B cell (primary cell): ENCODE measurements at regions not wholly inside any gene's neighbourhood (a gene's known extent, or its start where the extent isn't known, plus 50 kb on each side); places are given as distances from the start of the nearest gene placed in this dataset.

Experiments
- ATAC-seq: fragments of 200-7000 bp; cut with Tn5 transposase; one replicate; pipeline ENCODE4 v1.10.0; 2021; ENCODE audit warnings: low read depth, mild to moderate bottlenecking, moderate number of reproducible peaks, moderate library complexity
- CTCF ChIA-PET: fragments of 350-600 bp; sonication (Branson Sonifier 250); formaldehyde crosslinking; loops from one replicate; lab custom pipeline; 2021; ENCODE audit warnings: antibody characterized with exemption, inconsistent platforms; lab: Charles Lee
- POLR2A ChIA-PET: fragments of 350-600 bp; sonication (Branson Sonifier 250); formaldehyde crosslinking; loops from one replicate; lab custom pipeline; 2021; ENCODE audit warnings: antibody characterized with exemption; lab: Charles Lee
- DNase-seq: peaks from one replicate; pipeline ENCODE4 v3.0.0; 2013
- H2AFZ ChIP-seq: 2 replicates; pipeline ENCODE4 v1.6.1; 2012; ENCODE audit warnings: mild to moderate bottlenecking, low read depth, low read length; ENCODE audit not compliant: insufficient read depth, poor library complexity, severe bottlenecking
- H3K27ac ChIP-seq, 2 donors: 1 replicate in 1 of 2; 2 replicates in 1 of 2; pipeline ENCODE4 v1.5.1; 2012 to 2013; ENCODE audit warnings: low read length in 2 of 2, mild to moderate bottlenecking in 2 of 2, moderate library complexity in 1 of 2
- H3K27me3 ChIP-seq, 4 experiments: fragments of 200-600 bp in 1 of 4; sonication (generic) in 1 of 4; replicated peaks in 1 of 4; 1 replicate in 2 of 4; 2 replicates in 2 of 4; pipeline versions ENCODE4 v1.6.1 to v1.7.0; 2013 to 2016; ENCODE audit warnings: low read length in 3 of 4, mild to moderate bottlenecking in 2 of 4, mixed read lengths in 1 of 4, moderate library complexity in 1 of 4; ENCODE audit not compliant: insufficient read depth in 4 of 4, control insufficient read depth in 3 of 4; ENCODE audit errors: control extremely low read depth in 1 of 4
- H3K36me3 ChIP-seq, 2 experiments: replicated peaks in 1 of 2; 1 replicate in 1 of 2; 2 replicates in 1 of 2; pipeline versions ENCODE4 v1.6.1 to v1.7.1; 2013; ENCODE audit warnings: low read length in 1 of 2; ENCODE audit not compliant: insufficient read depth in 2 of 2, control insufficient read depth in 1 of 2; ENCODE audit errors: control extremely low read depth in 1 of 2, extremely low read depth in 1 of 2
- H3K4me1 ChIP-seq, 2 donors: fragments of 200-600 bp in 1 of 2; sonication (generic) in 1 of 2; 1 replicate in 1 of 2; 2 replicates in 1 of 2; pipeline versions ENCODE4 v1.5.1 to v1.6.1; 2013 to 2017; ENCODE audit warnings: low read length in 2 of 2; ENCODE audit not compliant: control insufficient read depth in 2 of 2, insufficient read depth in 2 of 2
- H3K4me2 ChIP-seq: replicated peaks from 2 replicates; pipeline ENCODE3; 2012; ENCODE audit warnings: mild to moderate bottlenecking, low read depth, low read length; ENCODE audit not compliant: poor library complexity, severe bottlenecking
- H3K4me3 ChIP-seq, 5 experiments: fragments of 200-600 bp in 1 of 5; sonication (generic) in 1 of 5; 1 replicate in 3 of 5; 2 replicates in 2 of 5; pipeline versions ENCODE4 v1.5.1 to v1.7.0; 2011 to 2016; ENCODE audit warnings: low read length in 4 of 5, mild to moderate bottlenecking in 4 of 5, low read depth in 2 of 5, control low read depth in 1 of 5, moderate library complexity in 1 of 5; ENCODE audit not compliant: insufficient read depth in 1 of 5; ENCODE audit errors: control extremely low read depth in 1 of 5, extremely low read depth in 1 of 5
- H3K79me2 ChIP-seq: fragments of 200-600 bp; sonication (generic); one replicate; pipeline ENCODE4 v1.6.0; 2016; ENCODE audit warnings: low read length; ENCODE audit not compliant: control insufficient read depth, insufficient read depth
- H3K9ac ChIP-seq: fragments of 200-600 bp; sonication (generic); 2 replicates; pipeline ENCODE4 v1.6.1; 2017; ENCODE audit warnings: mild to moderate bottlenecking, low read length, moderate library complexity
- H3K9me3 ChIP-seq, 3 donors: one replicate each; pipeline versions ENCODE4 v1.6.1 to v1.7.1; 2013; ENCODE audit warnings: low read length in 2 of 3; ENCODE audit not compliant: control insufficient read depth in 2 of 3, insufficient read depth in 1 of 3; ENCODE audit errors: control extremely low read depth in 1 of 3
- H4K20me1 ChIP-seq: 2 replicates; pipeline ENCODE4 v1.6.0; 2012; ENCODE audit warnings: mild to moderate bottlenecking, low read length; ENCODE audit not compliant: insufficient read depth, control insufficient read depth, poor library complexity, severe bottlenecking
- H3K27ac Mint-ChIP-seq: one replicate; pipeline ENCODE4 v1.8.0; 2021; ENCODE audit warnings: mixed read lengths
- H3K27me3 Mint-ChIP-seq: one replicate; pipeline ENCODE4 v1.8.0; 2021; ENCODE audit warnings: mixed read lengths
- H3K4me1 Mint-ChIP-seq: one replicate; pipeline ENCODE4 v1.8.0; 2021; ENCODE audit warnings: mixed read lengths
- H3K4me3 Mint-ChIP-seq: one replicate; pipeline ENCODE4 v1.8.0; 2021; ENCODE audit warnings: mixed read lengths
- H3K9me3 Mint-ChIP-seq: one replicate; pipeline ENCODE4 v1.8.0; 2022; ENCODE audit warnings: mixed read lengths; ENCODE audit not compliant: insufficient read depth
- CTCF ChIP-seq: fragments of 200-600 bp; IDR thresholded peaks from one replicate; pipeline ENCODE4 v1.8.0; 2022; ENCODE audit warnings: antibody characterized with exemption, mild to moderate bottlenecking
- EZH2 ChIP-seq: IDR thresholded peaks from 2 replicates; pipeline ENCODE4 v1.6.1; 2012; ENCODE audit warnings: borderline replicate concordance, low read depth, mild to moderate bottlenecking, moderate library complexity, low read length; ENCODE audit not compliant: insufficient read depth, poor library complexity, severe bottlenecking
- WGBS: methylation state at CpG from one replicate; pipeline ENCODE4 v1.1.5; 2013; ENCODE audit warnings: missing lambda C conversion rate; ENCODE audit not compliant: insufficient coverage; 5-methylcytosine and 5-hydroxymethylcytosine counted together
- intact Hi-C: fragments of 100-400 bp; cut with micrococcal nuclease; formaldehyde crosslinking; loops from one replicate; pipeline ENCODE4 v1.10.0; 2022

- intact Hi-C loops: no loop called here
- no peaks in the 10 kb centered on the region for H3K4me1 ChIP-seq
- no peak overlapping the region for H3K4me2 ChIP-seq
- ChIA-PET POLR2A (no interaction called here), CTCF (no interaction called here)
- H3K9me3 ChIP-seq: no peaks in the 10 kb centered on the region
- Mint-ChIP-seq H3K4me1 (peaks cover 2% of the 10 kb centered on the region), H3K9me3 (no peaks in the 10 kb centered on the region), H3K27ac (no peak overlapping the region), H3K4me3 (no peak overlapping the region), H3K27me3 (no peaks in the 10 kb centered on the region)
- H3K36me3 ChIP-seq: no peaks in the 10 kb centered on the region
- no peak for TF ChIP-seq CTCF
- ATAC-seq (no peak), DNase-seq (no peak)
- H4K20me1 ChIP-seq: no peaks in the 10 kb centered on the region
- no peaks in the 10 kb centered on the region for H3K79me2 ChIP-seq
- no CpG with 5 or more reads among the region's 5 CpGs for WGBS
- H2AFZ ChIP-seq: no peak overlapping the region
- H3K27me3 ChIP-seq: no peaks in the 10 kb centered on the region
- H3K4me3 ChIP-seq: no peak overlapping the region
- no peak overlapping the region for H3K27ac ChIP-seq
- H3K9ac ChIP-seq: no peak overlapping the region
These were observed 129.3 kb upstream of the SEMA6A start for GRCh38 chr5:116703941-116704340.

GRCh38 chr5:116703328-116703727, 128.7 kb upstream of the SEMA6A start:
- no peak for TF ChIP-seq EZH2
- TF ChIP-seq CTCF: no peak
- ChIA-PET CTCF (no interaction called here), POLR2A (no interaction called here)
- Histone ChIP-seq H3K4me2 (no peak overlapping the region), H3K4me1 (no peaks in the 10 kb centered on the region), H3K9me3 (no peaks in the 10 kb centered on the region), H3K79me2 (no peaks in the 10 kb centered on the region), H2AFZ (no peak overlapping the region), H4K20me1 (no peaks in the 10 kb centered on the region), H3K4me3 (no peak overlapping the region), H3K27ac (no peak overlapping the region), H3K27me3 (no peaks in the 10 kb centered on the region), H3K36me3 (no peaks in the 10 kb centered on the region), H3K9ac (no peak overlapping the region)
- Mint-ChIP-seq H3K4me1 (peaks cover 2% of the 10 kb centered on the region), H3K27ac (no peak overlapping the region), H3K9me3 (no peaks in the 10 kb centered on the region), H3K27me3 (no peaks in the 10 kb centered on the region), H3K4me3 (no peak overlapping the region)
- intact Hi-C loops: no loop called here
- DNase-seq (no peak), ATAC-seq (no peak)
- 50% methylated on average over 1 of the region's 4 CpGs for WGBS
